BE2C (cell line): ENCODE measurements at regions not wholly inside any gene's neighbourhood (a gene's known extent, or its start where the extent isn't known, plus 50 kb on each side); places are given as distances from the start of the nearest gene placed in this dataset.

Experiments
- DNase-seq: peaks from one replicate; pipeline ENCODE4 v3.0.0-alpha.2; 2020
- H3K27me3 ChIP-seq: fragments of 250-450 bp; sonication (Bioruptor Pico); 2 replicates; pipeline ENCODE4 v1.5.1; 2020; ENCODE audit warnings: mild to moderate bottlenecking
- H3K36me3 ChIP-seq: fragments of 250-450 bp; sonication (Bioruptor Pico); 2 replicates; pipeline ENCODE4 v1.5.1; 2020; ENCODE audit warnings: mild to moderate bottlenecking
- H3K4me1 ChIP-seq: fragments of 250-450 bp; sonication (Bioruptor Pico); 2 replicates; pipeline ENCODE4 v1.5.1; 2020
- H3K4me3 ChIP-seq: 2 replicates; pipeline ENCODE4 v1.5.1; 2011; ENCODE audit warnings: low read depth, low read length
- H3K9me3 ChIP-seq: fragments of 250-450 bp; sonication (Bioruptor Pico); 2 replicates; pipeline ENCODE4 v1.5.1; 2020
- TF ChIP-seq, protein P1 (sequence below): IDR thresholded peaks from 2 replicates; pipeline ENCODE4 v1.5.1; 2012; ENCODE audit warnings: mild to moderate bottlenecking, low read depth, low read length

DNA sequence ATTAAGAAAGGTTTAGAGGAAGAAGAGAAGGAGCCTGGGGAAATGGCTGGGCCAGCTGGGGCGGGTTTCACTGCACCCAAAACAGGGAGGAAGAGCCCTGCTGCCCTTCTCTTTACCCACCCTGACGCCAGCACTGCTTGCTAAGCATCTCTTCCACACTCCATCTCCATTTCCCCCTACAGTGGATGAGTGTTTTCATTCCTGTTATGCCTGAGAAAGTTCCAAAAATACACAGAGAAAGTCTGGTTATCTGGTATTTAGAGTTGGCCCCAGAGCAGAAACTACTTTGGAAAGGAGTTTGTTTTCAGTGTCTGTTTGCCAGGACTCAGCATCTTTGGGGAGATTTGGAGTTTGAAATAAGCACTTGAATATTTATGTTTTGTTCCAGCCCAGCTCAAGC, 451.0 kb downstream of the SLC4A3 start:
- peaks cover 8% of the 10 kb centered on the region for H3K27me3 ChIP-seq
- H3K36me3 ChIP-seq = no peaks in the 10 kb centered on the region
- TF ChIP-seq, protein P1, sequence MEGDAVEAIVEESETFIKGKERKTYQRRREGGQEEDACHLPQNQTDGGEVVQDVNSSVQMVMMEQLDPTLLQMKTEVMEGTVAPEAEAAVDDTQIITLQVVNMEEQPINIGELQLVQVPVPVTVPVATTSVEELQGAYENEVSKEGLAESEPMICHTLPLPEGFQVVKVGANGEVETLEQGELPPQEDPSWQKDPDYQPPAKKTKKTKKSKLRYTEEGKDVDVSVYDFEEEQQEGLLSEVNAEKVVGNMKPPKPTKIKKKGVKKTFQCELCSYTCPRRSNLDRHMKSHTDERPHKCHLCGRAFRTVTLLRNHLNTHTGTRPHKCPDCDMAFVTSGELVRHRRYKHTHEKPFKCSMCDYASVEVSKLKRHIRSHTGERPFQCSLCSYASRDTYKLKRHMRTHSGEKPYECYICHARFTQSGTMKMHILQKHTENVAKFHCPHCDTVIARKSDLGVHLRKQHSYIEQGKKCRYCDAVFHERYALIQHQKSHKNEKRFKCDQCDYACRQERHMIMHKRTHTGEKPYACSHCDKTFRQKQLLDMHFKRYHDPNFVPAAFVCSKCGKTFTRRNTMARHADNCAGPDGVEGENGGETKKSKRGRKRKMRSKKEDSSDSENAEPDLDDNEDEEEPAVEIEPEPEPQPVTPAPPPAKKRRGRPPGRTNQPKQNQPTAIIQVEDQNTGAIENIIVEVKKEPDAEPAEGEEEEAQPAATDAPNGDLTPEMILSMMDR = no peak
- no peak overlapping the region for H3K4me3 ChIP-seq
- no peaks in the 10 kb centered on the region for H3K9me3 ChIP-seq
- DNase-seq = no peak
- no peaks in the 10 kb centered on the region for H3K4me1 ChIP-seq

DNA sequence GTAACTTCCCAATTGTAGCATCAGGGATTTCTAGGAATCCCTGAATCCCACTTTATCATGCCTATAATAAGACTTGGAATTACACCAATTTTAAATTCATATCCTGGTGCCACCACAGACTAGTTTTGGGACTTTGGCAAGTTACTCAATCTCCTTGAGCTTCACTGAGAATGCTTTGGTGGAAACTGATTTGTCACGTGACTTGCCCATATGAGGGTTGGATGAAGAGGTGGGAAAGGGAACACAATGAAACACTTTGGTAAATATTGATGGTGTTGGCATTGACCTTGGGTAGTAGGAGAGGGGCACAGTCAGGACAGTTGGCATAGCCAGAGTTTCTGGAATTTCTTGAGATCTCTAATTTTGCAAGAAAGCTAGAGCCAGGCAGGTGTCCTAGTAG, 452.2 kb downstream of the SLC4A3 start:
- DNase-seq = no peak
- Histone ChIP-seq H3K4me3 (no peak overlapping the region), H3K36me3 (no peaks in the 10 kb centered on the region), H3K9me3 (no peaks in the 10 kb centered on the region), H3K27me3 (peaks cover 8% of the 10 kb centered on the region), H3K4me1 (no peaks in the 10 kb centered on the region)
- TF ChIP-seq, protein P1 = no peak

DNA sequence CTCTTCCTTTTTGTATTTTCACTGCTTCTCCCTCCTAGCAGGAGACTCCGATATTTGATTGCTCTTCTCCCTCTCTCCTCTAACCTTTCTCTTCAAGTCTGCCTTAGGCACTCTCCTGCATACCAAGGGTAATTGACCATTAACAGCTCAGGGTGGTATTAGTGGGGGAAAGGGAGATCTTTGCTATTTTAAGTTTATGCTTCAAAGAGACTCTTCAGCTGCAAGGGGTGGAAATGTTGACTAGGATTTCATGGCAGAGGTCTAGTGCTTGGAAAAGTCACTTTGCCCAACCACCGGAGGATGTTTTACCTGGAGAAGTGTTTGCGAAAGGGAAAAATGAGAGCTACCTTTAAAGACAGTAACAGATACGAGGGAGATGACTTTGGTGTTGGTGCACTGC, 453.7 kb downstream of the SLC4A3 start:
- no peaks in the 10 kb centered on the region for H3K4me1 ChIP-seq
- no peaks in the 10 kb centered on the region for H3K9me3 ChIP-seq
- TF ChIP-seq, protein P1 = no peak
- DNase-seq = no peak
- peaks cover 7% of the 10 kb centered on the region for H3K27me3 ChIP-seq
- no peak overlapping the region for H3K4me3 ChIP-seq
- no peaks in the 10 kb centered on the region for H3K36me3 ChIP-seq

DNA sequence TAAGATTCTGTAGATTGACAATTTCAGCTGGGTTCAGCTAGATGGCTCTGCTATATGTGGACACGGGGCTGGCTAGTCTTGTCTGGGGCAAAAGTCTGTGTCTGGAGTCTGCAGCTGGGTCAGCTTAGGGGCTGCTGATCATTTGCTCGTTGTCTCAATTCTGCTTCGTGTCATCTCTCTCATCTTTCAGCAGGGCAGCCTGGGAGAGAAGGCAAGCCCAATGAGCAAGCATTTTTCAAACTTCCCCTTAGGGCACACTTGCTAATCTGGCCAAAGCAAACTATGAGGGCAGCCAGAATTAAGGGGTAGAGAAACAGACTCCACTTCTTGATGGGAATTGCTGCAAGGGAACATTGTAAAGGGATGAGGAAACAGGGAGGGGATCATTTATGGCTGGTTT, 462.6 kb downstream of the SLC4A3 start:
- no peak for DNase-seq
- Histone ChIP-seq H3K9me3 (no peaks in the 10 kb centered on the region), H3K4me3 (no peak overlapping the region), H3K27me3 (no peaks in the 10 kb centered on the region), H3K4me1 (no peaks in the 10 kb centered on the region), H3K36me3 (no peaks in the 10 kb centered on the region)
- TF ChIP-seq, protein P1 = no peak

DNA sequence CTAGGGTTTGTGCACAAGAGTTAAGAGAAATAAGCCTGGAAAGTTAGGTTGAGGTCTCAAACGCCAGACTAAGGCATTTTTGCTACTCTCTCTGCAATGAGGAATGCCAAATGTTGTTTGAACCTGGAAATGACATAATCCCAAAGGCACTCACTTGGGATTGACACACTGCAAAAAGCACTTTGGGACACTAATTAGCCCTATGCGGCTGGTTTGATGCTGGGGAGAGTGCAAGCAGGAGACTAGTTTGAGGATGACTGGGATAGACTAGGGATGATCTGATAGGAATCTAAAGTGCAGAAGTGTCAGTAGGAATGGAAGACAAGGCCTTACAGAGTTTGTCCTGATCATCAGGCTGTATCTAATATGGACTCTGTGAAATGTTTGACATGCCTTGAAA, 469.0 kb downstream of the SLC4A3 start:
- TF ChIP-seq, protein P1 = no peak
- Histone ChIP-seq H3K27me3 (no peaks in the 10 kb centered on the region), H3K36me3 (no peaks in the 10 kb centered on the region), H3K4me1 (no peaks in the 10 kb centered on the region), H3K9me3 (no peaks in the 10 kb centered on the region), H3K4me3 (no peak overlapping the region)
- DNase-seq = no peak

DNA sequence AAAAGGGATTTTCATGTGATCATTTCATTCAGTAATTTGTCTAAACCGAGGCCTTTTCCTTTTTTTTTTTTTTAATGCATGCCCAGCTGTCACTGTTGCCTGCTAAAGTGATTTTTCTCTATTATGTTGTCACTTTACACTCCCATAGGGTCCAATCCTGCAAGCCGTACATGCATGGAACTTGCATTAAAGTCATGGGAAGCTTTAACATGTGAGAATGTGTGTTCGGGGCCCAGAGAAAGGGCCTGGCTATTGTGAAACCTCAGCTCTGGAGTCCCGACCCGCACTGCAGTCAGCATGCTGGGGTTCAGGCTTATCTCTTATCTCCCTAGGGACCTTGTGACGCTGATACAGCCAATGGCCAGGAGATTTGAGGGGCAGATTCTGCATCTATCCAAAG, 474.6 kb downstream of the SLC4A3 start:
- DNase-seq = no peak
- no peaks in the 10 kb centered on the region for H3K4me1 ChIP-seq
- no peaks in the 10 kb centered on the region for H3K36me3 ChIP-seq
- H3K27me3 ChIP-seq = peaks cover 3% of the 10 kb centered on the region
- H3K9me3 ChIP-seq = no peaks in the 10 kb centered on the region
- H3K4me3 ChIP-seq = no peak overlapping the region
- TF ChIP-seq, protein P1 = no peak
